Right lobe of liver (tissue), 4 donors: ENCODE measurements at regions not wholly inside any gene's neighbourhood (a gene's known extent, or its start where the extent isn't known, plus 50 kb on each side); places are given as distances from the start of the nearest gene placed in this dataset.

Source experiments
- CTCF ChIP-seq, 4 donors: fragments of 200-600 bp in 3 of 4; fragments of 450-650 bp in 1 of 4; IDR thresholded peaks; one replicate each; pipeline versions ENCODE4 v1.5.1 to v1.8.0; 2016 to 2022; ENCODE audit warnings: antibody characterized with exemption in 4 of 4, mild to moderate bottlenecking in 2 of 4
- POLR2A ChIP-seq: fragments of 450-650 bp; IDR thresholded peaks from one replicate; pipeline ENCODE4 v1.6.1; 2017; ENCODE audit warnings: antibody characterized with exemption, mild to moderate bottlenecking
- donor health status: DM: no; HTN: no; CAD: no.
- donor health status: DM: no; HTN: no; CAD: no.
- donor health status: DM: no; HTN: yes; CAD: no.

GRCh38 chr16:51759329-51759728 lies 608.3 kb upstream of the SALL1 start:
- no peak for TF ChIP-seq CTCF (IDR thresholded peaks at IDR 0.05)
- TF ChIP-seq POLR2A: no peak
